HCT116 (cell line): ENCODE measurements at regions not wholly inside any gene's neighbourhood (a gene's known extent, or its start where the extent isn't known, plus 50 kb on each side); places are given as distances from the start of the nearest gene placed in this dataset.

Source experiments
- ATAC-seq: fragments of 200-7000 bp; cut with Tn5 transposase; 2 replicates; pipeline ENCODE4 v1.9.1; 2020; ENCODE audit warnings: mild to moderate bottlenecking, moderate library complexity
- BruUV-seq: library from RNA; stranded (reverse); fragments of 400-500 nt; replicated peaks from 2 replicates; lab custom pipeline; 2021; lab: Mats Ljungman, UMichigan
- CTCF ChIA-PET: fragments of 300-600 bp; sonication (Branson Sonifier 250); formaldehyde crosslinking; loops from one replicate; lab custom pipeline; 2021; ENCODE audit warnings: antibody characterized with exemption; lab: Charles Lee
- POLR2A ChIA-PET: fragments of 300-600, 350-600 bp; sonication (Branson Sonifier 250); formaldehyde crosslinking; loops from one replicate; lab custom pipeline; 2021; ENCODE audit warnings: antibody characterized with exemption; lab: Charles Lee
- RAD21 ChIA-PET, 2 experiments: fragments of 300-600 bp; sonication (Branson Sonifier 250); formaldehyde crosslinking; loops; one replicate each; lab custom pipeline; 2023; ENCODE audit warnings: low total read pairs in 2 of 2; ENCODE audit not compliant: uncharacterized antibody in 2 of 2, unreplicated experiment in 2 of 2, low non-redundant PET in 1 of 2; lab: Charles Lee
- DNase-seq: peaks from one replicate; pipeline ENCODE4 v3.0.0-alpha.2; 2010; ENCODE audit warnings: low read depth, low spot score
- H2AFZ ChIP-seq: fragments of 200-600 bp; shearing (Covaris generic), sonication (generic); 2 replicates; pipeline ENCODE4 v1.6.1; 2017; ENCODE audit warnings: low read depth, mixed run types, mixed read lengths, antibody characterized with exemption, low read length; ENCODE audit not compliant: poor library complexity, severe bottlenecking
- H3K27ac ChIP-seq: 2 replicates; pipeline ENCODE4 v1.5.1; 2012; ENCODE audit warnings: low read depth, low read length
- H3K27me3 ChIP-seq: fragments of 200-600 bp; sonication (generic); 2 replicates; pipeline ENCODE4 v1.6.1; 2016; ENCODE audit warnings: mixed run types, low read length, mixed read lengths; ENCODE audit not compliant: insufficient read depth
- H3K36me3 ChIP-seq, 2 experiments: fragments of 200-500 bp in 1 of 2; fragments of 200-600 bp in 1 of 2; sonication (Bioruptor generic) in 1 of 2; sonication (generic) in 1 of 2; 2 replicates each; pipeline versions ENCODE4 v1.5.1 to v1.6.1; 2014 to 2016; ENCODE audit warnings: low read length in 2 of 2, inconsistent platforms in 1 of 2, mixed read lengths in 1 of 2, mixed run types in 1 of 2; ENCODE audit not compliant: insufficient read depth in 2 of 2, control insufficient read depth in 1 of 2
- H3K4me1 ChIP-seq, 2 experiments: fragments of 200-600 bp in 1 of 2; sonication (generic) in 1 of 2; 2 replicates each; pipeline versions ENCODE4 v1.5.1 to v1.6.1; 2012 to 2017; ENCODE audit warnings: low read length in 2 of 2, inconsistent platforms in 1 of 2, mild to moderate bottlenecking in 1 of 2, mixed read lengths in 1 of 2, mixed run types in 1 of 2, moderate library complexity in 1 of 2; ENCODE audit not compliant: insufficient read depth in 2 of 2, control insufficient read depth in 1 of 2
- H3K4me2 ChIP-seq: fragments of 200-600 bp; sonication (generic); 2 replicates; pipeline ENCODE4 v1.6.1; 2017; ENCODE audit warnings: mixed run types, low read length, mixed read lengths
- H3K4me3 ChIP-seq, 2 experiments: fragments of 200-600 bp in 1 of 2; sonication (generic) in 1 of 2; replicated peaks in 1 of 2; 2 replicates each; pipeline ENCODE4 v1.5.1; 2011 to 2016; ENCODE audit warnings: low read length in 2 of 2, control low read depth in 1 of 2, low read depth in 1 of 2, mild to moderate bottlenecking in 1 of 2, mixed read lengths in 1 of 2, mixed run types in 1 of 2
- H3K79me2 ChIP-seq: fragments of 200-600 bp; sonication (generic); 2 replicates; pipeline ENCODE4 v1.6.1; 2017; ENCODE audit warnings: mild to moderate bottlenecking, mixed run types, low read length, moderate library complexity, mixed read lengths; ENCODE audit not compliant: insufficient read depth
- H3K9ac ChIP-seq: fragments of 200-600 bp; sonication (generic); 2 replicates; pipeline ENCODE4 v1.6.1; 2016; ENCODE audit warnings: low read length, mixed read lengths
- H3K9me2 ChIP-seq: fragments of 200-600 bp; sonication (generic), shearing (Covaris generic); 2 replicates; pipeline ENCODE4 v1.6.1; 2017; ENCODE audit warnings: mixed run types, mild to moderate bottlenecking, moderate library complexity; ENCODE audit not compliant: insufficient read depth
- H3K9me3 ChIP-seq, 2 experiments: fragments of 200-500 bp in 1 of 2; fragments of 200-600 bp in 1 of 2; sonication (Bioruptor generic) in 1 of 2; sonication (generic) in 1 of 2; 2 replicates each; pipeline ENCODE4 v1.6.1; 2014 to 2017; ENCODE audit warnings: low read length in 2 of 2, mixed read lengths in 2 of 2, inconsistent platforms in 1 of 2, low read depth in 1 of 2, mild to moderate bottlenecking in 1 of 2, mixed run types in 1 of 2, moderate library complexity in 1 of 2; ENCODE audit not compliant: control insufficient read depth in 1 of 2, insufficient read depth in 1 of 2
- H4K20me1 ChIP-seq: fragments of 200-600 bp; sonication (generic), shearing (Covaris generic); 2 replicates; pipeline ENCODE4 v1.6.1; 2017; ENCODE audit warnings: mixed run types, mild to moderate bottlenecking, moderate library complexity; ENCODE audit not compliant: insufficient read depth
- CBX3 ChIP-seq: IDR thresholded peaks from 2 replicates; pipeline ENCODE4 v1.6.1; 2012; ENCODE audit warnings: low read depth
- CEBPB ChIP-seq: IDR thresholded peaks from 2 replicates; pipeline ENCODE4 v1.6.1; 2012; ENCODE audit warnings: low read depth
- EGR1 ChIP-seq: IDR thresholded peaks from 2 replicates; pipeline ENCODE4 v1.6.1; 2012; ENCODE audit warnings: low read depth
- ELF1 ChIP-seq: IDR thresholded peaks from 2 replicates; pipeline ENCODE4 v1.6.1; 2012; ENCODE audit warnings: low read depth, borderline replicate concordance
- FOSL1 ChIP-seq: IDR thresholded peaks from 2 replicates; pipeline ENCODE4 v1.6.1; 2012; ENCODE audit warnings: low read depth
- JUND ChIP-seq: IDR thresholded peaks from 2 replicates; pipeline ENCODE4 v1.6.1; 2012
- POLR2A ChIP-seq: IDR thresholded peaks from 2 replicates; pipeline ENCODE4 v1.7.0; 2011; ENCODE audit warnings: borderline replicate concordance; ENCODE audit not compliant: insufficient read depth, insufficient read length; ENCODE audit errors: extremely low read depth
- POLR2AphosphoS5 ChIP-seq: IDR thresholded peaks from 2 replicates; pipeline ENCODE4 v1.6.1; 2011; ENCODE audit warnings: mild to moderate bottlenecking, low read depth, low read length, moderate library complexity
- RAD21 ChIP-seq: IDR thresholded peaks from 2 replicates; pipeline ENCODE4 v1.6.1; 2012; ENCODE audit warnings: low read depth, mild to moderate bottlenecking
- REST ChIP-seq: IDR thresholded peaks from 2 replicates; pipeline ENCODE4 v1.6.1; 2012; ENCODE audit warnings: low read depth
- SIN3A ChIP-seq: IDR thresholded peaks from 2 replicates; pipeline ENCODE4 v1.6.1; 2012; ENCODE audit warnings: low read depth
- SP1 ChIP-seq: IDR thresholded peaks from 2 replicates; pipeline ENCODE4 v1.6.1; 2012; ENCODE audit warnings: low read depth
- SRF ChIP-seq: IDR thresholded peaks from 2 replicates; pipeline ENCODE4 v1.6.1; 2012; ENCODE audit warnings: low read depth
- TCF7L2 ChIP-seq: IDR thresholded peaks from 2 replicates; pipeline ENCODE4 v1.7.0; 2011; ENCODE audit warnings: borderline replicate concordance, inconsistent platforms; ENCODE audit not compliant: insufficient read depth, insufficient read length; ENCODE audit errors: extremely low read depth
- ZBTB33 ChIP-seq: IDR thresholded peaks from 2 replicates; pipeline ENCODE4 v1.6.1; 2011; ENCODE audit warnings: mild to moderate bottlenecking, low read length, moderate library complexity; ENCODE audit not compliant: insufficient replicate concordance; ENCODE audit errors: extremely low read depth
- ZFX ChIP-seq: fragments of 450-650 bp; IDR thresholded peaks from 2 replicates; pipeline ENCODE4 v1.6.1; 2017
- ZNF274 ChIP-seq: fragments of 200-500 bp; sonication (Bioruptor generic); IDR thresholded peaks from 2 replicates; pipeline ENCODE4 v1.6.1; 2014; ENCODE audit warnings: mild to moderate bottlenecking, low read depth, low read length, inconsistent platforms
- intact Hi-C: fragments of 100-400 bp; cut with micrococcal nuclease; formaldehyde crosslinking; loops from 2 replicates; pipeline ENCODE4 v1.10.0; 2022
- TF ChIP-seq, protein P1 (sequence below), 3 experiments: fragments of 200-600 bp in 1 of 3; sonication (generic) in 1 of 3; IDR thresholded peaks in 2 of 3; conservative IDR thresholded peaks in 1 of 3; 2 replicates each; pipeline ENCODE4 v1.5.1; 2012 to 2017; ENCODE audit warnings: low read depth in 2 of 3, low read length in 2 of 3, antibody characterized with exemption in 1 of 3, borderline replicate concordance in 1 of 3, control low read depth in 1 of 3, mild to moderate bottlenecking in 1 of 3, mixed read lengths in 1 of 3, mixed run types in 1 of 3, moderate library complexity in 1 of 3; ENCODE audit not compliant: insufficient read depth in 1 of 3
- TF ChIP-seq, protein P2 (sequence below): IDR thresholded peaks from 2 replicates; pipeline ENCODE4 v1.6.1; 2012

GRCh38 chr3:154862265-154862664 lies 217.9 kb upstream of the MME start:
- Histone ChIP-seq H3K9me2 (no peaks in the 10 kb centered on the region), H3K27me3 (no peaks in the 10 kb centered on the region), H4K20me1 (no peaks in the 10 kb centered on the region), H3K4me3 (no peak overlapping the region), H3K36me3 (no peaks in the 10 kb centered on the region), H3K27ac (no peak overlapping the region), H3K9me3 (no peaks in the 10 kb centered on the region), H3K79me2 (no peaks in the 10 kb centered on the region), H3K4me1 (no peaks in the 10 kb centered on the region), H3K4me2 (no peak overlapping the region), H2AFZ (no peak overlapping the region), H3K9ac (no peak overlapping the region)
- intact Hi-C loops, result no loop called here
- TF ChIP-seq REST (no peak), TCF7L2 (no peak), JUND (no peak), ELF1 (no peak), POLR2AphosphoS5 (no peak), SRF (no peak), SP1 (no peak), CEBPB (no peak), FOSL1 (no peak), CBX3 (no peak), ZFX (no peak), ZNF274 (no peak), ZBTB33 (no peak), RAD21 (no peak), EGR1 (no peak), SIN3A (no peak), POLR2A (no peak)
- TF ChIP-seq, protein P1, sequence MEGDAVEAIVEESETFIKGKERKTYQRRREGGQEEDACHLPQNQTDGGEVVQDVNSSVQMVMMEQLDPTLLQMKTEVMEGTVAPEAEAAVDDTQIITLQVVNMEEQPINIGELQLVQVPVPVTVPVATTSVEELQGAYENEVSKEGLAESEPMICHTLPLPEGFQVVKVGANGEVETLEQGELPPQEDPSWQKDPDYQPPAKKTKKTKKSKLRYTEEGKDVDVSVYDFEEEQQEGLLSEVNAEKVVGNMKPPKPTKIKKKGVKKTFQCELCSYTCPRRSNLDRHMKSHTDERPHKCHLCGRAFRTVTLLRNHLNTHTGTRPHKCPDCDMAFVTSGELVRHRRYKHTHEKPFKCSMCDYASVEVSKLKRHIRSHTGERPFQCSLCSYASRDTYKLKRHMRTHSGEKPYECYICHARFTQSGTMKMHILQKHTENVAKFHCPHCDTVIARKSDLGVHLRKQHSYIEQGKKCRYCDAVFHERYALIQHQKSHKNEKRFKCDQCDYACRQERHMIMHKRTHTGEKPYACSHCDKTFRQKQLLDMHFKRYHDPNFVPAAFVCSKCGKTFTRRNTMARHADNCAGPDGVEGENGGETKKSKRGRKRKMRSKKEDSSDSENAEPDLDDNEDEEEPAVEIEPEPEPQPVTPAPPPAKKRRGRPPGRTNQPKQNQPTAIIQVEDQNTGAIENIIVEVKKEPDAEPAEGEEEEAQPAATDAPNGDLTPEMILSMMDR (IDR thresholded peaks at IDR 0.05 in 2 of 3, conservative IDR thresholded peaks at IDR 0.05 in 1 of 3; ENCODE audit: borderline replicate concordance in 1 of 3, insufficient read depth in 1 of 3, low read depth in 2 of 3, low read length in 2 of 3), result no peak
- TF ChIP-seq, protein P2, sequence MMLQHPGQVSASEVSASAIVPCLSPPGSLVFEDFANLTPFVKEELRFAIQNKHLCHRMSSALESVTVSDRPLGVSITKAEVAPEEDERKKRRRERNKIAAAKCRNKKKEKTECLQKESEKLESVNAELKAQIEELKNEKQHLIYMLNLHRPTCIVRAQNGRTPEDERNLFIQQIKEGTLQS, result no peak
- no TSS peak for BruUV-seq
- ATAC-seq (no peak), DNase-seq (no peak)
- ChIA-PET POLR2A (no interaction called here), RAD21 (no interaction called here), CTCF (no interaction called here)
